IMR-90 (cell line): ENCODE measurements at regions not wholly inside any gene's neighbourhood (a gene's known extent, or its start where the extent isn't known, plus 50 kb on each side); places are given as distances from the start of the nearest gene placed in this dataset.

Source experiments
- ATAC-seq: fragments of 200-7000 bp; cut with Tn5 transposase; 2 replicates; pipeline ENCODE4 v1.9.1; 2020; ENCODE audit warnings: low read depth, mild to moderate bottlenecking, moderate library complexity
- BruUV-seq: library from RNA; stranded (reverse); fragments of 400-500 nt; replicated peaks from 2 replicates; lab custom pipeline; 2021; lab: Mats Ljungman, UMichigan
- CTCF ChIA-PET: fragments of 300-600 bp; formaldehyde crosslinking; extraction: SDS; loops from one replicate; lab custom pipeline; 2021; ENCODE audit warnings: antibody characterized with exemption; lab: Yijun Ruan, JAX
- POLR2A ChIA-PET: fragments of 300-600 bp; sonication (Branson Sonifier 250); formaldehyde crosslinking; loops from one replicate; lab custom pipeline; 2022; ENCODE audit warnings: antibody characterized with exemption; ENCODE audit not compliant: unreplicated experiment; lab: Charles Lee
- DNase-seq: peaks from one replicate; pipeline ENCODE4 v3.0.0; 2013
- H2AFZ ChIP-seq: replicated peaks from 2 replicates; pipeline ENCODE3; 2013; ENCODE audit warnings: low read length, mild to moderate bottlenecking; ENCODE audit not compliant: poor library complexity
- H2AK5ac ChIP-seq: 2 replicates; pipeline ENCODE4 v1.6.1; 2013; ENCODE audit warnings: low read depth, low read length, inconsistent platforms
- H2AK9ac ChIP-seq: replicated peaks from 2 replicates; pipeline ENCODE3; 2013; ENCODE audit warnings: mild to moderate bottlenecking, low read depth, low read length, moderate library complexity; ENCODE audit not compliant: poor library complexity
- H2BK120ac ChIP-seq: 2 replicates; pipeline ENCODE4 v1.6.1; 2013; ENCODE audit warnings: low read depth, low read length, inconsistent platforms
- H2BK15ac ChIP-seq: 3 replicates; pipeline ENCODE4 v1.6.1; 2013; ENCODE audit warnings: low read depth, low read length, inconsistent platforms
- H2BK20ac ChIP-seq: 2 replicates; pipeline ENCODE4 v1.6.1; 2013; ENCODE audit warnings: low read depth, mild to moderate bottlenecking, inconsistent platforms, low read length, moderate library complexity
- H2BK5ac ChIP-seq: 2 replicates; pipeline ENCODE4 v1.6.1; 2013; ENCODE audit warnings: mild to moderate bottlenecking, low read depth, low read length, inconsistent platforms; ENCODE audit not compliant: poor library complexity, severe bottlenecking
- H3K14ac ChIP-seq: replicated peaks from 2 replicates; pipeline ENCODE4 v1.6.1; 2013; ENCODE audit warnings: low read depth, low read length, inconsistent platforms
- H3K18ac ChIP-seq: 2 replicates; pipeline ENCODE4 v1.6.1; 2013; ENCODE audit warnings: low read depth, low read length, control low read depth
- H3K23ac ChIP-seq: 2 replicates; pipeline ENCODE4 v1.6.1; 2013; ENCODE audit warnings: low read depth, low read length, inconsistent platforms
- H3K27ac ChIP-seq: 2 replicates; pipeline ENCODE4 v1.5.1; 2013; ENCODE audit warnings: mild to moderate bottlenecking, control low read depth, low read length; ENCODE audit not compliant: insufficient read depth
- H3K27me3 ChIP-seq: 2 replicates; pipeline ENCODE4 v1.6.1; 2013; ENCODE audit warnings: low read length; ENCODE audit not compliant: control insufficient read depth, insufficient read depth
- H3K36me3 ChIP-seq: 2 replicates; pipeline ENCODE4 v1.6.1; 2013; ENCODE audit warnings: low read length, mixed read lengths; ENCODE audit not compliant: control insufficient read depth, insufficient read depth
- H3K4ac ChIP-seq: 2 replicates; pipeline ENCODE4 v1.6.1; 2013; ENCODE audit warnings: low read depth, low read length, inconsistent platforms
- H3K4me1 ChIP-seq: 2 replicates; pipeline ENCODE4 v1.6.1; 2013; ENCODE audit warnings: low read length, mixed read lengths; ENCODE audit not compliant: control insufficient read depth, insufficient read depth
- H3K4me2 ChIP-seq: 2 replicates; pipeline ENCODE4 v1.6.1; 2013; ENCODE audit warnings: low read depth, mild to moderate bottlenecking, control low read depth, low read length, moderate library complexity
- H3K4me3 ChIP-seq: 2 replicates; pipeline ENCODE4 v1.5.1; 2013; ENCODE audit warnings: low read depth, mild to moderate bottlenecking, control low read depth, low read length, moderate library complexity; ENCODE audit not compliant: insufficient read depth
- H3K56ac ChIP-seq: 2 replicates; pipeline ENCODE4 v1.6.1; 2013; ENCODE audit warnings: low read length, inconsistent platforms; ENCODE audit not compliant: insufficient read depth; ENCODE audit errors: extremely low read depth
- H3K79me1 ChIP-seq, 2 experiments: 2 replicates each; pipeline ENCODE4 v1.6.1; 2013; ENCODE audit warnings: low read length in 2 of 2, inconsistent platforms in 1 of 2, low read depth in 1 of 2
- H3K9ac ChIP-seq: 2 replicates; pipeline ENCODE4 v1.6.1; 2013; ENCODE audit warnings: low read depth, low read length, control low read depth
- H3K9me1 ChIP-seq: 2 replicates; pipeline ENCODE4 v1.6.1; 2013; ENCODE audit warnings: low read length, inconsistent platforms; ENCODE audit not compliant: insufficient read depth
- H3K9me3 ChIP-seq: 2 replicates; pipeline ENCODE4 v1.6.1; 2013; ENCODE audit warnings: low read length; ENCODE audit not compliant: control insufficient read depth, insufficient read depth
- H4K20me1 ChIP-seq: 2 replicates; pipeline ENCODE4 v1.6.1; 2013; ENCODE audit warnings: low read length, inconsistent platforms; ENCODE audit not compliant: insufficient read depth
- H4K5ac ChIP-seq: 2 replicates; pipeline ENCODE4 v1.6.1; 2013; ENCODE audit warnings: mild to moderate bottlenecking, low read depth, low read length, control low read depth
- H4K8ac ChIP-seq, 2 experiments: 2 replicates each; pipeline ENCODE4 v1.6.1; 2013; ENCODE audit warnings: low read depth in 2 of 2, low read length in 2 of 2, control low read depth in 1 of 2, inconsistent platforms in 1 of 2
- H4K91ac ChIP-seq: 2 replicates; pipeline ENCODE4 v1.6.1; 2013; ENCODE audit warnings: low read depth, low read length, inconsistent platforms; ENCODE audit not compliant: insufficient read depth
- CHD1 ChIP-seq: IDR thresholded peaks from 2 replicates; pipeline ENCODE4 v1.6.1; 2012; ENCODE audit warnings: low read depth, low read length, improper control_type of control experiment
- MAZ ChIP-seq: IDR thresholded peaks from 2 replicates; pipeline ENCODE4 v1.6.1; 2012; ENCODE audit warnings: low read depth, mild to moderate bottlenecking, low read length, improper control_type of control experiment, moderate library complexity, borderline replicate concordance
- MXI1 ChIP-seq: IDR thresholded peaks from 2 replicates; pipeline ENCODE4 v1.6.1; 2012; ENCODE audit warnings: low read depth, mild to moderate bottlenecking, low read length, moderate library complexity, borderline replicate concordance
- NFE2L2 ChIP-seq: fragments of 150-350 bp; IDR thresholded peaks from 2 replicates; pipeline ENCODE4 v1.6.1; 2016; ENCODE audit warnings: low read depth, mild to moderate bottlenecking, low read length
- POLR2A ChIP-seq: IDR thresholded peaks from 2 replicates; pipeline ENCODE4 v1.6.1; 2012; ENCODE audit warnings: mild to moderate bottlenecking, low read depth, low read length
- RAD21 ChIP-seq: IDR thresholded peaks from 2 replicates; pipeline ENCODE4 v1.6.1; 2012; ENCODE audit warnings: low read length, improper control_type of control experiment
- RCOR1 ChIP-seq: IDR thresholded peaks from 2 replicates; pipeline ENCODE4 v1.6.1; 2012; ENCODE audit warnings: mild to moderate bottlenecking, low read length, improper control_type of control experiment; ENCODE audit not compliant: insufficient replicate concordance
- SMC3 ChIP-seq: fragments of 150-350 bp; IDR thresholded peaks from 2 replicates; pipeline ENCODE4 v1.6.1; 2016; ENCODE audit warnings: low read depth, mild to moderate bottlenecking, antibody characterized with exemption, low read length, moderate library complexity
- WGBS, 2 experiments: methylation state at CpG; one replicate each; pipeline versions ENCODE4 v1.1.5 to v1.1.7; 2013; ENCODE audit warnings: missing lambda C conversion rate in 2 of 2; ENCODE audit not compliant: insufficient read length in 1 of 2; ENCODE audit errors: extremely low coverage in 2 of 2; 5-methylcytosine and 5-hydroxymethylcytosine counted together
- dilution Hi-C: fragments of 300-500 bp; cut with HindIII; formaldehyde crosslinking; loops from one replicate; pipeline ENCODE4 v1.14.3; 2018; ENCODE audit warnings: low sequenced_read_pairs; ENCODE audit not compliant: unreplicated experiment
- in situ Hi-C: fragments of 300-500 bp; cut with MboI; formaldehyde crosslinking; loops from 3 replicates; pipeline ENCODE4 v1.14.3; 2019; ENCODE audit warnings: low sequenced_read_pairs, inconsistent platforms, mixed read lengths
- intact Hi-C: fragments of 100-400 bp; cut with micrococcal nuclease; formaldehyde crosslinking; loops from 2 replicates; pipeline ENCODE4 v1.10.0; 2022
- TF ChIP-seq, protein P1 (sequence below): conservative IDR thresholded peaks from 2 replicates; pipeline ENCODE4 v1.5.1; 2012; ENCODE audit warnings: mild to moderate bottlenecking, low read depth, low read length, improper control_type of control experiment

DNA sequence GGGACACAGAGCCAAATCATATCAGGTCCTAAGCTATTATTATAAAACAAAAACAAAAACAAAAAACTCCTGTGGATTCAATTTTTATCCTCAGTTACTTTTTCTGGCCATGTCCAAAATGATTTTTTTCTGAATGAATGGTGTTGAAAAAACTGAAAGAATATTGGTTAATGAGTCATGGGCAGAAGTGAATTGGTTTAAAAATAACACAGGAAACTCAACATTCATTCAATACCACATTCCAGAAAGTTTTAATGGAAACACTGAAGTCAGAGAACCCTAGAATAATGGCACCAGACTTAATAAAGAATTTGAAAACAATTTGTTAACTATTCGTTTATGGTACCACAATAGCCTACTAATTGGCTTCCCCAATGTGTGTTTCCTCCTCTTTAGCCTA, 102.4 kb upstream of the CDH9 start:
- in situ Hi-C loops, result no loop called here
- no peak overlapping the region for H2AK9ac ChIP-seq
- H2BK20ac ChIP-seq, result no peak overlapping the region
- ChIA-PET CTCF (no interaction called here), POLR2A (no interaction called here)
- WGBS, 2 experiments, result no CpG with 5 or more reads among the region's 1 CpG
- H3K14ac ChIP-seq, result no peak overlapping the region
- no peak overlapping the region for H4K5ac ChIP-seq
- H3K9me3 ChIP-seq, result no peaks in the 10 kb centered on the region
- no peak overlapping the region for H4K8ac ChIP-seq
- intact Hi-C loops, result no loop called here
- DNase-seq, result no peak
- H3K27me3 ChIP-seq, result no peaks in the 10 kb centered on the region
- no peak overlapping the region for H2BK5ac ChIP-seq
- H3K4me1 ChIP-seq, result no peaks in the 10 kb centered on the region
- H2AFZ ChIP-seq, result no peak overlapping the region
- no peak overlapping the region for H3K27ac ChIP-seq
- H3K36me3 ChIP-seq, result no peaks in the 10 kb centered on the region
- no peak overlapping the region for H2BK120ac ChIP-seq
- no peak for TF ChIP-seq NFE2L2
- TF ChIP-seq RCOR1, result no peak
- TF ChIP-seq, protein P1, sequence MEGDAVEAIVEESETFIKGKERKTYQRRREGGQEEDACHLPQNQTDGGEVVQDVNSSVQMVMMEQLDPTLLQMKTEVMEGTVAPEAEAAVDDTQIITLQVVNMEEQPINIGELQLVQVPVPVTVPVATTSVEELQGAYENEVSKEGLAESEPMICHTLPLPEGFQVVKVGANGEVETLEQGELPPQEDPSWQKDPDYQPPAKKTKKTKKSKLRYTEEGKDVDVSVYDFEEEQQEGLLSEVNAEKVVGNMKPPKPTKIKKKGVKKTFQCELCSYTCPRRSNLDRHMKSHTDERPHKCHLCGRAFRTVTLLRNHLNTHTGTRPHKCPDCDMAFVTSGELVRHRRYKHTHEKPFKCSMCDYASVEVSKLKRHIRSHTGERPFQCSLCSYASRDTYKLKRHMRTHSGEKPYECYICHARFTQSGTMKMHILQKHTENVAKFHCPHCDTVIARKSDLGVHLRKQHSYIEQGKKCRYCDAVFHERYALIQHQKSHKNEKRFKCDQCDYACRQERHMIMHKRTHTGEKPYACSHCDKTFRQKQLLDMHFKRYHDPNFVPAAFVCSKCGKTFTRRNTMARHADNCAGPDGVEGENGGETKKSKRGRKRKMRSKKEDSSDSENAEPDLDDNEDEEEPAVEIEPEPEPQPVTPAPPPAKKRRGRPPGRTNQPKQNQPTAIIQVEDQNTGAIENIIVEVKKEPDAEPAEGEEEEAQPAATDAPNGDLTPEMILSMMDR, result no peak
- no peak for TF ChIP-seq RAD21
- no peak for TF ChIP-seq CHD1
- no peak for TF ChIP-seq POLR2A
- no peak for TF ChIP-seq MXI1
- no peak for TF ChIP-seq SMC3
- no peak for TF ChIP-seq MAZ
- no peak overlapping the region for H3K56ac ChIP-seq
- no peak overlapping the region for H3K4me2 ChIP-seq
- no peak overlapping the region for H3K4me3 ChIP-seq
- H4K20me1 ChIP-seq, result no peaks in the 10 kb centered on the region
- H3K4ac ChIP-seq, result no peak overlapping the region
- H2AK5ac ChIP-seq, result no peak overlapping the region
- H3K18ac ChIP-seq, result no peak overlapping the region
- no TSS peak for BruUV-seq
- H3K9ac ChIP-seq, result no peak overlapping the region
- H3K23ac ChIP-seq, result no peak overlapping the region
- H3K9me1 ChIP-seq, result no peaks in the 10 kb centered on the region
- H4K91ac ChIP-seq, result no peak overlapping the region
- no peak overlapping the region for H2BK15ac ChIP-seq
- dilution Hi-C loops, result no loop called here
- H3K79me1 ChIP-seq, result no peaks in the 10 kb centered on the region
- ATAC-seq, result no peak
